Choroid plexus epithelial cell (primary cell): ENCODE measurements at regions not wholly inside any gene's neighbourhood (a gene's known extent, or its start where the extent isn't known, plus 50 kb on each side); places are given as distances from the start of the nearest gene placed in this dataset.
A peak's percentile ranks its signal among the peaks of the same experiment; 100 is the strongest.

Experiments used
- DNase-seq: peaks from one replicate; pipeline ENCODE4 v3.0.0-alpha.2; 2010; ENCODE audit warnings: low read depth
- H3K4me3 ChIP-seq: 2 replicates; pipeline ENCODE4 v1.5.1; 2011; ENCODE audit warnings: low read depth, mild to moderate bottlenecking, control low read depth, low read length, moderate library complexity
- CTCF ChIP-seq: conservative IDR thresholded peaks from 2 replicates; pipeline ENCODE4 v1.5.1; 2011; ENCODE audit warnings: low read depth, mild to moderate bottlenecking, control low read depth, inconsistent platforms, low read length, moderate library complexity

DNA sequence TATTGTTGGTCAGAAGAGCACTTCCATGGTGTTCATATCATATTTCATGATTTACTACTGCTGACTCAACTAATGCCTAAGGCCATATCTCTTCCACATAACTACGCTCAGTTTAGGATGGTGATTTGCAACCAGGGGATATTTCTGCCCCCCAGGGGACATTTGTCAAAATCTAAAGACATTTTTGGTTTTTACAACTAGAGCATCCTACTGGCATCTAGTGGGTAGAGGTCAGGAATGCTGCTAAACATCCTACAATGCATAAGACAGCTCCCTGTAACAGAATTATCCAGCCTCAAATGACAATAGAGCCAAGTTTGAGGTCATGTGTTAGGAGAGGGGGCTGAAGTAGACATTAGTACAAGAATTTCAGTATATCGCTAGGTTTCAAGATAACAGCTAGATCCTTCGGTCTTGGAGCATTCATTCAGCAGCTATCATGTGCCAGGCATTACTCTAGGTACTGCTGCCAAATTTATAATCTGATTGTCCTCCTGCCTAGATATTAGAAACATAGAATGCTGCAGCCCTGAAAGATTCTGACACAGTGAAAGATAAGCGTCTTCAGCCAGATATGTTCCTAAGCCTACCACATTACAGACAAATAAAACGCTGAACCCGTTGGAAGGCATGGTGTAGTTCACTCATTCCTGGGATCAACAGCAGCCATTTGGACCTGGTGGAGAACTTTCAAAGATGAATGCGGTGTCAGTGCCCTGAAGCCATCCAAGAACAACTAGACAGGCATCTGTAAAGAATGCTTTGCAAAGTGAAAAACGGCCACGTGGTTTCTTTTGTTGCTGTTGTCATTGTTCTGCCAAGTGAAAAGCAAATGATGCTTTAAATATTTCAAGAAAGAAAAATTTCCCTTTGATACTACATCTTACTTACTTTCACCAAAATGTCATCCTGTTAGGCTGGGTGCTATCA lies 55.5 kb upstream of the FST start:
- no peak for TF ChIP-seq CTCF
- no peak overlapping the region for H3K4me3 ChIP-seq
- DNase-seq: no peak

- peak; percentile 46 for TF ChIP-seq CTCF
- DNase-seq: no peak
- H3K4me3 ChIP-seq: no peak overlapping the region
Measured at GRCh38 chr5:53425687-53426511, 54.5 kb upstream of the FST start.

DNA sequence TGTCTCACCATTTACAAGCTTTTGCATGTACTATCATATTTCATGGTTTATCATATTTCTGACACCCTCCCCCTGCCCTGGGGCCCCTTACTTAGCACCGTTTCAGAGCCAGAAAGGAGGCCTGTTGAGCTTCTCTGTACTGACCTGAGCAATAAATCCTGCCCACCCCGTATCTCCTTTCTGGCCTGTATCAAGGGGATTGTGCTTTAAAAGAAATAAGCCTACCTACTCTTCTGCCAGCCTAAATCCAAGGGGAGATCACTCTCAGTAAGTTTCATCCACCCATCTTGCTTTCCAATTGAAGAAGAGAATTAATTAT lies 54.0 kb upstream of the FST start:
- no peak overlapping the region for H3K4me3 ChIP-seq
- DNase-seq: no peak
- TF ChIP-seq CTCF: no peak

- TF ChIP-seq CTCF: no peak
- no peak overlapping the region for H3K4me3 ChIP-seq
- no peak for DNase-seq
Measured at GRCh38 chr5:53426878-53427277, 53.6 kb upstream of the FST start.

- DNase-seq: no peak
- no peak for TF ChIP-seq CTCF
- H3K4me3 ChIP-seq: no peak overlapping the region
Measured at GRCh38 chr5:53427965-53428364, 52.5 kb upstream of the FST start.

DNA sequence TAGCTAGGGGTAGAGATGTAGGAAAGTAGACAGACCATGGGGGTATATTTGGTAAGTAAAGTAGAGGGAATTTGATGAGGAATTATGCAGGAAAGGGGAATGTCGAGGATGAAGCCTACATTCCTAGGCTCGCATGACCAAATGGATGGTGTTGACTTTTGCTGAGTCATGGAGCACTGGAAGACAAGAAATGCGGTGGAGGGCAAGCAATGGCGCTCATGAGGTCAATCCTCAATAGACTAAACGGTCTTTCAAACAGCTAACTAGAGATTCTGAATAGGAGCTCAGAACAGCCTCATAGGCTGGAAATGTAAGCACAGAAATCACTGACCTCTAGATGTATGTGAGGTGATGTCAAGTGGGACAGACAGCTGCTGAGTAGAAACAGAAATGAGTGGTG lies 50.7 kb upstream of the FST start:
- TF ChIP-seq CTCF: no peak
- DNase-seq: no peak
- H3K4me3 ChIP-seq: no peak overlapping the region
